Islet of Langerhans (tissue), 1 donor: ENCODE measurements at regions not wholly inside any gene's neighbourhood (a gene's known extent, or its start where the extent isn't known, plus 50 kb on each side); places are given as distances from the start of the nearest gene placed in this dataset.

Experiments
- FAIRE-seq: peaks from one replicate; lab custom pipeline; 2011; peaks lifted over from hg19 to GRCh38; lab: Jason Lieb, UNC

- FAIRE-seq: no peak
Observed at GRCh38 chr1:29502225-29502910, 266.0 kb downstream of the PTPRU start.

- no peak for FAIRE-seq
Observed at GRCh38 chr1:29501227-29501976, 265.1 kb downstream of the PTPRU start.

GRCh38 chr1:29500651-29501050 is 264.3 kb downstream of the PTPRU start:
- FAIRE-seq: no peak

- FAIRE-seq: no peak
Observed at GRCh38 chr1:29500041-29500440, 263.7 kb downstream of the PTPRU start.

- FAIRE-seq: no peak
Observed at GRCh38 chr1:29499104-29499650, 262.9 kb downstream of the PTPRU start.

DNA sequence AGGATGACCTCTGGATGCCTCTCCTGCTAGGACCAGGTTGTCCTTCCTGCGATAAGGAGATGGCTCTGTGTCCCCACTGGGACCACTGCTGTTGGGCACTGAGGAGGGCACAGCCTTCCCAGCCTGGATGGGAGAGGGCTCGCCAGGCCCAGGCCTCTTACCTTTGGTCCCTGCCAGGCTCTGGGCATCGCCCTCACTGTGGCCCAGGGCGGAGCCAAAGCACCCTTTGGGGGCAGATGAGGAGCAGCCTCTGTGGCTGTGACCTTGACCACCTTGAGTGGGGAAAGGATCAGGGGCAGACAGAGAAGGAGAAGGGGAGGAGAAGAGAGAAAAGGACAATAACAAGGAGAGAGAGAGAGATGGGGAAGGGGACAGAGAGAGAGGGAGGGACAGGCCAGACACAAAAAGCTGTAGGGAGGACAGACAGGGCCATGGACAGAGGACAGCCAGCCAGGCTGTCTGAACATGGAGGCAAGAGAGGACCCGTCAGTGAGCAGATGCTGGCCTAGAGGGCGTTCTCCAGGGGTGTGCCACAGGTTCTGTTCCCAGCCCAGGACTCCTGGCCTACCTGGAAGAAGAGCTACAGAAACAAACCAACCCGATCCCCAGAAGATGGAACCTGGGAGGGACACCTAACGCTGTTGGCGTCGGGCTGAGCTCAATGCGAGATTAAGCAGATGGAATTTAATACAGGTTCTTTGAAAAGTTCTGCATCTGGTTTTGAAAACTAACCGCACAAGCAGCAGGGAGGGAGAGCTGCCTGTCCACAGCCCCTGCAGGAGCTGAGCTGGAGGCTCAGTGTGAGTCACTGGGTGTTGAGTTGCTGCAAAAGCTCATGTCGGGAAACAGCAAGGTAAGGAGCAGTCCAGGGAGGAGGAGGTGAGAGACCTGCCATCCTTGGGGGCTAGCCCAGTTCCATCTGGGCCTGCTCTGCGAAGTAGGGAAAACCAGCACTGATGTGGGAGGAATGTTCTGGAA is 262.1 kb downstream of the PTPRU start:
- FAIRE-seq: no peak

- no peak for FAIRE-seq
Observed at GRCh38 chr1:29497395-29498125, 261.2 kb downstream of the PTPRU start.

DNA sequence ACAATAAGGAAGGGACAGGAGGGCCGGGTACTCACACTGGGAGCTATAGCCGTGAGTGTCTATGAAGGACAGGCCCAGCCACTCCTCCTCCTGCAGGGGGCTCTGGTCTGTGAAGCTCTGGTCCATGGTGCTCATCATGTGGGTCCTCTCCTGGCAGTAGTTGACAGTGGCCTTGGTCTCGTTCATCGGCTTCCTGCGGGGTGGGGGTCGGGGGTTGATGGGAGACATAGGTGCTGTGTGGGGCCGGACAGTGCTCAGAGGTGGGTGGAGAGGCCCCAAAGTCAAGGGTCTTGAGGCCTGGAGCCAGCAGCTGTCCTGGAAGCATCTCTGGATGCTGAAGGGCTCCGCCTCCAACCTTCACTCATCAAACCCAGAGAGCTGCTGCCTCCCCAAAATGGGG is 260.4 kb downstream of the PTPRU start:
- FAIRE-seq: no peak

DNA sequence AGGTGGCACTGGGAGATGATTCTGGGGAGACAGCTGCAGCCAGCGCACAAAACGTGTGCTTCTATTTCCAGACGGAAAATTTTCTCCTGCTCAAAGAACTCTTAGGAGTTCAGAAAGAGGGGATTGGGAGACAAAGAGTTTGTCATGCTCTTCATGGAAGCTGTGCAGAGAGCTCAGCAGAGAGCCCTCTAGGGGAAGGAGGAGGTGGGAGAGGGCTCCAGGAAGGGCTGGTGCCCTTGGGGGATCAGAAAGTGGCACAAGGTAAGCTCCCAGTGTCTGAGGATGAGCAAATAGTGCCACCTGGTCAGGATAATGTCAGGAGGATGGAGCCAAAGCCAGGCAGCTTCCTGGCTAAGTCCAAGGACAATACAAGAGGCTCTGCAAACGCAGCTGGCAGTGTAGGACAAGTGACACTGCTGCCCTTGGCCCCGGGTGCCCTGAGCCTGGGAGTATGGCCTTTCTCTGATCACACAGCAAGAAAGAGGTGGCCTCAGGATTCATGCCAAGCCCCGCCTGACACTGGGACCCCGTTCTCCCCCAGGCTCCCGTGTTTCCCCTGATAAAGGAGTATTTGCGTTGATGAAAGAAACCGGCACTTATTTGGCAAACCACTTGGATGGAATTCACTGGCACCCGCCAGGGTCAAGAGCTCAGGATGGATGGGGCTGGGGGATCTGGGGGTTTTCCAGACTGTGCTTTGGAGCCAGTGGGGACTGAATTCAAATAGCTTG is 254.0 kb downstream of the PTPRU start:
- FAIRE-seq: no peak

DNA sequence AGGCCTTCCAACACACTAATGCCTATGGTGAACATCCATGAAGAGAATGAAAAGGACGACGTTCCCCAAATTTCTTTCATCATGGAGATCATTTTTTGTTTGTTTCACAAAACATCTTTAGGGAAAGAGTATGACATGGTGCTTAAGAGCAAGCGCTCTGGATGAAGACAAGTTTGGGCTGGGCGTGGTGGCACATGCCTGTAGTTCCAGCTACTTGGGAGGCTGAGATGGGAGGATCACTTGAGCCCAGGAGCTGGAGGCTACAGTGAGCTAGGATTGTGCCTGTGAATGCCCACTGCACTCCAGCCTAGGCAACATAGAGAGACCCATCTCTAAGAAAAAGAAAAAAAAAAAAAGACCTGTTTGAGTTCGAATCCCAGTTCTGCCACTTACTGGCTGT is 253.1 kb downstream of the PTPRU start:
- FAIRE-seq: no peak

DNA sequence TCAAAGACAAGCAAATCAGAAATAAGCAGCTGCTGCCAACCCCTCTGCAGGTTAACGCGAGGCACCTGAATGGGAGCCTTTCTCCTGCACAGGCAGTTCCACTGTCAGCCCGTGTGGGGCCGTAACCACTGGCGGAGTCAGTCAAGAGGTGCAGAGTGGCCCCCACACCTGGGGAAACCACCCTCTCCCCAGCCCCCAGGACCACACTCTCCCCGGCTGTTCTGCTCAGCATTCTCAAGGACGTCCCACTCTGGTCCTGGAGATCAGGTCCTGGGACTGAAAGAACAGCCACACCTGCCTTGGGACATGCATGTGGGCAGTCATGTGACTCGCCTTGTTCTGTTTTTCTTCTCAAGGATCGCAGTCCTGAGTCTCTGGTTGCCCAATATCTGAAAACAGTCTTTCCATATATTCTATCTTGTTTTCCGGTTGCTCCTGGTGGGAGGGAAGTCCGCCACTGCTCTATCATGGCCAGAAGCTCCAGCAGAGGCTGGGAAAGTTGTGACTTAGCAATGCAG is 252.5 kb downstream of the PTPRU start:
- no peak for FAIRE-seq

DNA sequence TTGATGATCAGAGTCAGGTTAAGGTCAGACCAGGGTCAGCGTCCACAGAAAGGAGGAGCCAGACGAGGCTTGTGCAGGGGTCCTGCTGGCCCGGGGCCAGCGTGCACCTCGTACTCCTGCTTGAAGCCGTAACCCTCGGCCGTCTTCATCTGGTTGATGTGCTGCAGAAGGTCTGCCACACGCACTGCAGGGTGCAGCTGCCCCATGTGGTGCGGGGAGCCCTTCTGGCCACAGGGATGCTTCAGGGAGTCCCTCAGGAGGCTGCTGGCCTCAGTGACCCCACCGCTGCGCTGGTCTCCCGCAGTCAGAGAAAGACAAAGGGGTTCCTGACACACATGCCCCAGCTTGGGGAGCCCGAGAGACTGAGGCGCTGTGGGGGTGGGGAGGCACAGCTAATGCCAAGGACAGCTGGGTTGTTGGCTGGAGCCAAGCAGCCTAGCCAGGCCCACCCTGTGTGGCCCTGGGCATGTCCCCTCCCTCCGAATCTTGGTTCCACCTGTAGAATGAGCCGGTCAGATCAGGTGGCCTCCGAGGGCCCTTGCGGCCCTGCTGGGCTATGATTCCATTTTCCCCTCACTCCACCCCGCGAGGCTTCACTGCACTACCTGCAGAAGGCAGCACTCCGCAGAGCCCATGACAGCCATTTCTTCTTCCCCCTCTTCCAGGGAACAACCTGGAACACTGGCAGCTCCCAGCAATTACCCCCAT is 251.9 kb downstream of the PTPRU start:
- no peak for FAIRE-seq

GRCh38 chr1:29487291-29487690 is 251.0 kb downstream of the PTPRU start:
- no peak for FAIRE-seq

DNA sequence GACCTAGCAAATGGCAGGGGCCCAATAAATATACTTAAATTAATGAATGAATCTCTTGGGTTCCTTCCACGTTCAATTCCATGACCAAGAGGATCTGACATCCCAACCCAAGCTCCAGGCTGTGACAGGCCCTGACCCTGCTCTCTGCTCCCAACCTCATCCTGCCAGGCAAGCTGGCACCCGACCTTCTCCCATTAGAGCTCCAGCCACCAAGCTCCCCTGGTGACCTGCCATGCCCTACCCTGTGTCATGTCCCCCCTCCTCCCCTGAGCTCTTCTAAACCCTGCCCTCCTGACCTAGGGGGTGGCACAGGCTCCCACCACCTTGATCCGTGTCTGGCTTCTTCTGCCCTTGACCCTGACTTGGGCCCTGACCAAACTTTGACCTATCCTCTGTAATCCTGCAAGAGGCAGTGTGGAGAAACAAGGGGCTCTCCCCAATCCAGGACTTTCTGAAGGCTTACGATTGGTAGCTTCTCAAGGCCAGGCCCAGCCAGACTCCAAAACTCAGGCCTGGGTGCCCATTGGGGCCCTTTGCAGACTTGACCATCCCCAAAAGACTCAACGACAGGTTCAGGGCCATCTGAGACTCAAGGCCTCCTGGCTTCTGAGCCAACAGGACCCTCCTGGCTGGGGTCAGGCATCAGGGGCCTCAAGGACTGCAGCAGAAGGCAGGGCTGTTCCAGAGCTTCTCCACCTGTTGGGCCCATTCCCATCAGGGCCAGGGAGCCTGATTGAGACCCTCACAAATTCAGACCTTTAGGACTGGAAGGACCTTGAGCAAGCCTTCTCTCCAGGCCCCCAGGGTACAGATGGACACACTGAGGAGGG is 249.0 kb downstream of the PTPRU start:
- no peak for FAIRE-seq

GRCh38 chr1:29482991-29483390 is 246.7 kb downstream of the PTPRU start:
- no peak for FAIRE-seq

- FAIRE-seq: no peak
Observed at GRCh38 chr1:29482064-29482463, 245.7 kb downstream of the PTPRU start.

- no peak for FAIRE-seq
Observed at GRCh38 chr1:29481031-29481430, 244.7 kb downstream of the PTPRU start.

- no peak for FAIRE-seq
Observed at GRCh38 chr1:29478879-29479278, 242.6 kb downstream of the PTPRU start.

DNA sequence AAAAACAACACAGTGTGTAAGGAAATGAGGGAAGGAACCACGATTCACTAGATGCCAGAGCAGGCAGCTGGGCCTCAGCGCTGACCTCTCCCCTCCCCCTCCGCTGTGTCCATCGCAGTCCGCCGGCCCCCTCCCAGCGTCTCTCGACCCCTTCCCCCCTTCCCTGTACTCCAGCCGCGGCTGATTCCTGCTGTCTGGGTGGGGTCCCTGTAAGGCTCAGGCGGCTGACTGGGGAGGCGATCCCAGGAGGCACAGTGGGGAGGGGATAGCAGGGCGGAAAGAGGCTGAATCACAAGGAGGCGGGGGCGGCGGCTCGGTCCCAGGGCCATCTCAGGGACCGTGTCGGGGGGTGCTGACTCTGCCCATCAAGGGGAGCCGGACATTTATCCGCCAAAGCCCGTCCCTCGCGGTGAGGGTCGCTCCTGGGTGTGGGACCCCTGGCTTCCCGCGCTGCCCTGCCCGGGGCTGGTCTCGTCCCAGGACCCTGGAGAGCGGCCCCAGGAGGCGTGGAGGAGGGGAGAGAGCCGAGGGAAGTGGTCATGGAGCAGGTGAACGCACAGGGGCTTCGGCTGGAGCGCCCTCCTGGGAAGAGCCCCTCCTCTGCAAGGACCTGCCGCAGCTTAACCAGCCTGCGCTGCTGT is 241.9 kb downstream of the PTPRU start:
- FAIRE-seq: no peak
